GM23338 (cell line): ENCODE measurements at regions not wholly inside any gene's neighbourhood (a gene's known extent, or its start where the extent isn't known, plus 50 kb on each side); places are given as distances from the start of the nearest gene placed in this dataset.

ENCODE experiments used
- ATAC-seq: fragments of 200-7000 bp; cut with Tn5 transposase; 3 replicates; pipeline ENCODE4 v1.9.1; 2020
- DNase-seq: peaks from one replicate; pipeline ENCODE4 v3.0.0-alpha.2; 2015; ENCODE audit warnings: low spot score
- H2AFZ ChIP-seq: fragments of 200-600 bp; sonication (generic); 2 replicates; pipeline ENCODE4 v1.8.0; 2016; ENCODE audit warnings: antibody characterized with exemption, mild to moderate bottlenecking, moderate library complexity
- H3F3A ChIP-seq: fragments of 200-600 bp; sonication (generic); replicated peaks from 2 replicates; pipeline ENCODE4 v1.8.0; 2017; ENCODE audit warnings: antibody characterized with exemption, mixed run types, low read depth
- H3K27ac ChIP-seq: fragments of 200-600 bp; sonication (generic); 2 replicates; pipeline ENCODE4 v1.6.1; 2016; ENCODE audit warnings: low read depth
- H3K27me3 ChIP-seq: fragments of 200-600 bp; sonication (generic); 2 replicates; pipeline ENCODE4 v1.8.0; 2016; ENCODE audit warnings: mild to moderate bottlenecking, mixed run types, moderate library complexity; ENCODE audit not compliant: insufficient read depth
- H3K36me3 ChIP-seq: fragments of 200-600 bp; sonication (generic); 2 replicates; pipeline ENCODE4 v1.8.0; 2016; ENCODE audit warnings: mild to moderate bottlenecking; ENCODE audit not compliant: insufficient read depth
- H3K4me1 ChIP-seq: fragments of 200-600 bp; sonication (generic); 2 replicates; pipeline ENCODE4 v1.8.0; 2016; ENCODE audit warnings: mild to moderate bottlenecking, moderate library complexity; ENCODE audit not compliant: insufficient read depth
- H3K4me2 ChIP-seq: fragments of 200-600 bp; sonication (generic); 2 replicates; pipeline ENCODE4 v1.7.1; 2017; ENCODE audit warnings: mixed run types
- H3K4me3 ChIP-seq: fragments of 200-600 bp; sonication (generic); 2 replicates; pipeline ENCODE4 v1.6.1; 2016; ENCODE audit warnings: mixed run types
- H3K79me2 ChIP-seq: fragments of 200-600 bp; sonication (generic); replicated peaks from 2 replicates; pipeline ENCODE4 v1.8.0; 2017; ENCODE audit warnings: mild to moderate bottlenecking; ENCODE audit not compliant: insufficient read depth
- H3K9me2 ChIP-seq: fragments of 200-600 bp; sonication (generic); 2 replicates; pipeline ENCODE4 v1.8.0; 2017; ENCODE audit not compliant: insufficient read depth
- H4K20me1 ChIP-seq: fragments of 200-600 bp; sonication (generic); replicated peaks from 2 replicates; pipeline ENCODE4 v1.8.0; 2017; ENCODE audit warnings: mild to moderate bottlenecking; ENCODE audit not compliant: insufficient read depth
- H3K27ac Mint-ChIP-seq: 2 replicates; pipeline ENCODE4 v1.8.0; 2020; ENCODE audit warnings: inconsistent platforms, mild to moderate bottlenecking, moderate library complexity, mixed read lengths
- H3K27me3 Mint-ChIP-seq: 3 replicates; pipeline ENCODE4 v1.8.0; 2022; ENCODE audit warnings: low read depth, mild to moderate bottlenecking, moderate library complexity, mixed read lengths, inconsistent platforms; ENCODE audit not compliant: insufficient read depth, poor library complexity
- H3K36me3 Mint-ChIP-seq: 3 replicates; pipeline ENCODE4 v1.8.0; 2021; ENCODE audit warnings: low read depth, mild to moderate bottlenecking, inconsistent platforms, moderate library complexity, mixed read lengths
- H3K4me1 Mint-ChIP-seq: 3 replicates; pipeline ENCODE4 v1.8.0; 2020; ENCODE audit warnings: mild to moderate bottlenecking, inconsistent platforms, mixed read lengths
- H3K4me3 Mint-ChIP-seq: 3 replicates; pipeline ENCODE4 v1.8.0; 2021; ENCODE audit warnings: moderate library complexity, mild to moderate bottlenecking, inconsistent platforms, mixed read lengths
- H3K9me3 Mint-ChIP-seq: 3 replicates; pipeline ENCODE4 v1.8.0; 2020; ENCODE audit warnings: moderate library complexity, mild to moderate bottlenecking, inconsistent platforms, mixed read lengths
- CREB1 ChIP-seq: fragments of 250-450 bp; sonication (Bioruptor Pico); IDR thresholded peaks from 2 replicates; pipeline ENCODE4 v1.5.0; 2020; ENCODE audit warnings: low read depth, mild to moderate bottlenecking, moderate library complexity
- ETS1 ChIP-seq: IDR thresholded peaks from 2 replicates; pipeline ENCODE4 v1.6.1; 2016; ENCODE audit warnings: antibody characterized with exemption
- EZH2 ChIP-seq: fragments of 200-600 bp; sonication (generic); IDR thresholded peaks from one replicate; pipeline ENCODE4 v1.8.0; 2017; ENCODE audit warnings: antibody characterized with exemption, mild to moderate bottlenecking, low read depth; ENCODE audit not compliant: unreplicated experiment
- JUNB ChIP-seq: IDR thresholded peaks from one replicate; pipeline ENCODE4 v1.6.1; 2016; ENCODE audit warnings: antibody characterized with exemption; ENCODE audit not compliant: unreplicated experiment
- NANOG ChIP-seq: IDR thresholded peaks from 2 replicates; pipeline ENCODE4 v1.6.1; 2016; ENCODE audit warnings: antibody characterized with exemption, borderline replicate concordance
- POLR2AphosphoS5 ChIP-seq: IDR thresholded peaks from 2 replicates; pipeline ENCODE4 v1.6.1; 2016; ENCODE audit warnings: antibody characterized with exemption, low read depth
- REST ChIP-seq: IDR thresholded peaks from one replicate; pipeline ENCODE4 v1.6.1; 2018; ENCODE audit warnings: antibody characterized with exemption; ENCODE audit not compliant: unreplicated experiment
- STAT1 ChIP-seq: IDR thresholded peaks from one replicate; pipeline ENCODE4 v1.6.1; 2016; ENCODE audit warnings: antibody characterized with exemption; ENCODE audit not compliant: unreplicated experiment
- ZNF331 ChIP-seq: fragments of 250-450 bp; sonication (Bioruptor Pico); IDR thresholded peaks from 2 replicates; pipeline ENCODE4 v1.5.0; 2020; ENCODE audit warnings: low read depth, mild to moderate bottlenecking, moderate library complexity

- TF ChIP-seq EZH2, result no peak
- no peak for TF ChIP-seq NANOG
- no peak for TF ChIP-seq REST
- TF ChIP-seq POLR2AphosphoS5, result no peak
- no peak for TF ChIP-seq ETS1
- Histone ChIP-seq H3K9me2 (no peaks in the 10 kb centered on the region), H3K4me2 (no peak overlapping the region), H3K4me3 (no peak overlapping the region), H3K27ac (no peak overlapping the region), H3K79me2 (no peaks in the 10 kb centered on the region), H4K20me1 (no peaks in the 10 kb centered on the region), H3K4me1 (peaks cover 24% of the 10 kb centered on the region), H2AFZ (peak overlapping the region; percentile 25; the same call in 1 of the 2 replicates), H3K36me3 (no peaks in the 10 kb centered on the region), H3F3A (no peaks in the 10 kb centered on the region), H3K27me3 (no peaks in the 10 kb centered on the region)
- H3K4me3 Mint-ChIP-seq, result no peak overlapping the region
- no peaks in the 10 kb centered on the region for H3K36me3 Mint-ChIP-seq
- 0 out of 3 replicates have a peak, but pooled peaks have one; percentile 30 for ATAC-seq
- H3K4me1 Mint-ChIP-seq, result peaks cover 31% of the 10 kb centered on the region
- no peaks in the 10 kb centered on the region for H3K27me3 Mint-ChIP-seq
- no peak for DNase-seq
- no peak overlapping the region for H3K27ac Mint-ChIP-seq
- H3K9me3 Mint-ChIP-seq, result no peaks in the 10 kb centered on the region
These were observed 587.7 kb upstream of the PITX2 start for GRCh38 chr4:111210595-111210994.

GRCh38 chr4:111213531-111213930, 590.7 kb upstream of the PITX2 start:
- Histone ChIP-seq H2AFZ (no peak overlapping the region), H3K36me3 (no peaks in the 10 kb centered on the region), H3K27ac (no peak overlapping the region), H3K79me2 (no peaks in the 10 kb centered on the region), H4K20me1 (no peaks in the 10 kb centered on the region), H3K4me2 (no peak overlapping the region), H3K9me2 (no peaks in the 10 kb centered on the region), H3F3A (no peaks in the 10 kb centered on the region), H3K27me3 (no peaks in the 10 kb centered on the region), H3K4me3 (no peak overlapping the region), H3K4me1 (peaks cover 17% of the 10 kb centered on the region)
- peaks cover 25% of the 10 kb centered on the region for H3K4me1 Mint-ChIP-seq
- H3K36me3 Mint-ChIP-seq, result no peaks in the 10 kb centered on the region
- H3K9me3 Mint-ChIP-seq, result no peaks in the 10 kb centered on the region
- no peak for DNase-seq
- no peak overlapping the region for H3K4me3 Mint-ChIP-seq
- no peaks in the 10 kb centered on the region for H3K27me3 Mint-ChIP-seq
- ATAC-seq, result no peak
- no peak overlapping the region for H3K27ac Mint-ChIP-seq
- TF ChIP-seq JUNB (no peak), STAT1 (no peak), CREB1 (CRISPR knock-in tag) (no peak), POLR2AphosphoS5 (no peak), REST (no peak), ZNF331 (CRISPR knock-in tag) (no peak), ETS1 (no peak)
